Activated naive CD4-positive, alpha-beta T cell treated with anti-CD3 and anti-CD28 coated beads for 36 hours (primary cell): ENCODE measurements at regions not wholly inside any gene's neighbourhood (a gene's known extent, or its start where the extent isn't known, plus 50 kb on each side); places are given as distances from the start of the nearest gene placed in this dataset.
A peak's percentile ranks its signal among the peaks of the same experiment; 100 is the strongest.

Experiments used
- CTCF ChIA-PET: fragments of 350-600 bp; sonication (Branson Sonifier 250); formaldehyde crosslinking; loops from one replicate; lab custom pipeline; 2021; ENCODE audit warnings: antibody characterized with exemption; lab: Charles Lee
- DNase-seq: peaks from one replicate; pipeline ENCODE4 v3.0.0-alpha.2; 2020
- H3K27ac Mint-ChIP-seq: one replicate; pipeline ENCODE4 v1.8.0; 2021; ENCODE audit warnings: mild to moderate bottlenecking, mixed read lengths
- H3K27me3 Mint-ChIP-seq: one replicate; pipeline ENCODE4 v1.8.0; 2021; ENCODE audit warnings: low read depth, mixed read lengths
- H3K36me3 Mint-ChIP-seq: one replicate; pipeline ENCODE4 v1.8.0; 2021; ENCODE audit warnings: low read depth, mixed read lengths
- H3K4me1 Mint-ChIP-seq: one replicate; pipeline ENCODE4 v1.8.0; 2021; ENCODE audit warnings: low read depth, mixed read lengths
- H3K4me3 Mint-ChIP-seq: one replicate; pipeline ENCODE4 v1.8.0; 2021; ENCODE audit warnings: mild to moderate bottlenecking, moderate library complexity, mixed read lengths
- H3K9me3 Mint-ChIP-seq: one replicate; pipeline ENCODE4 v1.8.0; 2021; ENCODE audit warnings: mixed read lengths
- intact Hi-C: fragments of 100-400 bp; cut with micrococcal nuclease; formaldehyde crosslinking; loops from one replicate; pipeline ENCODE4 v1.15.1; 2023

DNA sequence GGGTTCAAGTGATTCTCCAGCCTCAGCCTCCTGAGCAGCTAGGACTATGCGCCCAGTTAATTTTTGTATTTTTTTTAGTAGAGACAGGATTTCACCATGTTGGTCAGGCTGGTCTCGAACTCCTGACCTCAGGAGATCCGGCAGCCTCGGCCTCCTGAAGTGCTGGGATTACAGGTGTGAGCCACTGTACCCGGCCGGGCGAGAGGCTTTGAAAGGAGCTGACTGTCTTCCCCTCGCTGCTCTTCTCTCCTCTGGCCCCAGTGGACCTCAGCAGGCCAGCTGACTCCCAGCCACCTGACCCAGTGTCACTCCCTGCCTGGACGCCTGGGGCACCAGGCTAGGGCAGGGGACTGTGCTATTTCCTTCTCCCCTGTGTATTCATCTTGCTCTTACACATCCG is 89.5 kb upstream of the ANKRD55 start:
- intact Hi-C loops, result loop anchor here (10.0 kb wide), 2 partner anchors 328 to 958 kb away; partner anchors contain the start of gene IL6ST

DNA sequence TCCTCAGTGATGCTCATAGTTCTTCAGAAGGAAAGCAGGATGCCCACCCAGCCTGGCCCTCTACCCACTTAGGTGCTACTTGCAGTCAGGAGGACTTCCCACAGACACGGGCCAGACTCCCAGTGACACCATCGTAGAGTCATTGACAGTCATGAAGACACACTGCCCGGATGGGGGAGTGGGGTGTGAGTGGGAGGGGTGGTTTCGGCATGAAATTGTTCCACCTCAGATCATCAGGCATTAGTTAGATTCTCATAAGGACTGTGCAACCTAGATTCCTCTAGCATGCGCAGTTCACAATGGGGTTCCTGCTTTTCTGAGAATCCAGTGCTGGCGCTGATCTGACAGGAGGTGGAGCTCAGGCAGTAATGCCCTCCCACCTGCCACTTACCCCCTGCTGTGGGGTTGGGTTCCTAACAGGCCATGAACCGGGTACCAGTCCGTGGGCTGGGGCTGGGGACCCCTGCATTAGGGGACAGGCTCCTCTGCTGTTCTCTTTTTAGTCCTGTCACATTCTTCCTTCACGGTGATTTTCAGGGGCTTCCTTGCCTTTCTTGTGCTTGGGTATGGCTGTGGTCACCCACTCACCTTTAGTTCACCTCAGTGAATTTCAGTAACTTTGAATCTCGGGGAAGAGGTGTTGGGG is 88.2 kb upstream of the ANKRD55 start:
- H3K9me3 Mint-ChIP-seq, result no peaks in the 10 kb centered on the region
- H3K4me3 Mint-ChIP-seq, result no peak overlapping the region
- intact Hi-C loops, result loop anchor here (10.0 kb wide), 2 partner anchors 327 to 957 kb away; partner anchors contain the start of gene IL6ST
- H3K4me1 Mint-ChIP-seq, result peaks cover 20% of the 10 kb centered on the region
- CTCF ChIA-PET, result no interaction called here
- H3K36me3 Mint-ChIP-seq, result no peaks in the 10 kb centered on the region
- no peak overlapping the region for H3K27ac Mint-ChIP-seq
- peak; percentile 15 for DNase-seq
- no peaks in the 10 kb centered on the region for H3K27me3 Mint-ChIP-seq

More for the DNA sequence above, 89.5 kb upstream of the ANKRD55 start:
- H3K9me3 Mint-ChIP-seq, result no peaks in the 10 kb centered on the region
- H3K4me3 Mint-ChIP-seq, result no peak overlapping the region
- no peaks in the 10 kb centered on the region for H3K36me3 Mint-ChIP-seq
- no peaks in the 10 kb centered on the region for H3K27me3 Mint-ChIP-seq
- peaks cover 27% of the 10 kb centered on the region for H3K4me1 Mint-ChIP-seq
- CTCF ChIA-PET, result interaction anchor here (1.4 kb wide), 1 partner anchor 58 kb away, joined by 3 read pairs; no protein-coding TSS in a partner anchor
- DNase-seq, result no peak
- no peak overlapping the region for H3K27ac Mint-ChIP-seq

- CTCF ChIA-PET, result no interaction called here
- H3K36me3 Mint-ChIP-seq, result no peaks in the 10 kb centered on the region
- no peaks in the 10 kb centered on the region for H3K9me3 Mint-ChIP-seq
- no peak overlapping the region for H3K27ac Mint-ChIP-seq
- no peak for DNase-seq
- peaks cover 21% of the 10 kb centered on the region for H3K4me1 Mint-ChIP-seq
- intact Hi-C loops, result loop anchor here (10.0 kb wide), 2 partner anchors 326 to 956 kb away; partner anchors contain the start of gene IL6ST
- H3K27me3 Mint-ChIP-seq, result no peaks in the 10 kb centered on the region
- H3K4me3 Mint-ChIP-seq, result no peak overlapping the region
These were observed 87.6 kb upstream of the ANKRD55 start for GRCh38 chr5:56320686-56321085.

GRCh38 chr5:56319526-56320181 is 86.5 kb upstream of the ANKRD55 start:
- CTCF ChIA-PET, result interaction anchor here (1.1 kb wide), 1 partner anchor 49 kb away, joined by 4 read pairs; no protein-coding TSS in a partner anchor
- Mint-ChIP-seq H3K4me1 (peaks cover 21% of the 10 kb centered on the region), H3K36me3 (no peaks in the 10 kb centered on the region), H3K27me3 (no peaks in the 10 kb centered on the region), H3K27ac (no peak overlapping the region), H3K9me3 (no peaks in the 10 kb centered on the region), H3K4me3 (no peak overlapping the region)
- no peak for DNase-seq
- intact Hi-C loops, result loop anchor here (10.0 kb wide), 2 partner anchors 325 to 955 kb away; partner anchors contain the start of gene IL6ST

DNA sequence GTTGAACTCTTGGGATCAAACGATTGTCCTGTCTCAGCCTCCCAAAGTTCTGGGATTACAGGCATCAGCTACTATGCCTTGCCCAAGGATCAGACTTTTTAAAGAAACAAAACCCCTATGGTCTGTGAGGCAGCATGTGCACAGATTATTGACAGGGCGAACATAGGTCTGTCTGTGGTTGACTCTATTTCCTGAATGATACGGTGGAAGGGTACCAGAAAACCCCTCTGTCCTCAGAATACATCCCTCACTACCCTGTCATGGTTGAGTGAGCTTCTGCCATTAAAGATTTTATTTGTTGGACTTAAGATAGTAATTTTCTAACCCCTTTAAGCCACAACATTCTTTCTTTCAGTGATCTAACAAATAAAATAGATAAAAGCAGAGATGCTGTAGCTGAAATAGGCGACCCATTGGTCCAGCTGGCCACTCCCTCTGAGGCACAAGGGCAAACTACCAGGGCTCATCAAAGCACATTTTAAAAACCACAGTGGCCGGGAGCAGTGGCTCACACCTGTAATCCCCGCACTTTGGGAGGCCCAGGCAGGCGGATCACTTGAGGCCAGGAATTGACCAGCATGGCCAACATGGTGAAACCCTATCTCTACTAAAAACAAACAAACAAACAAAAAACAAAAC is 84.9 kb upstream of the ANKRD55 start:
- Mint-ChIP-seq H3K4me3 (no peak overlapping the region), H3K9me3 (no peaks in the 10 kb centered on the region), H3K27me3 (no peaks in the 10 kb centered on the region), H3K27ac (no peak overlapping the region), H3K36me3 (no peaks in the 10 kb centered on the region), H3K4me1 (peaks cover 31% of the 10 kb centered on the region)
- intact Hi-C loops, result no loop called here
- no peak for DNase-seq
- CTCF ChIA-PET, result interaction anchor here (1.1 kb wide), 1 partner anchor 10 kb away, joined by 3 read pairs; no protein-coding TSS in a partner anchor

GRCh38 chr5:56316299-56316994 is 83.3 kb upstream of the ANKRD55 start:
- Mint-ChIP-seq H3K27me3 (no peaks in the 10 kb centered on the region), H3K9me3 (no peaks in the 10 kb centered on the region), H3K36me3 (no peaks in the 10 kb centered on the region), H3K4me3 (no peak overlapping the region), H3K27ac (no peak overlapping the region), H3K4me1 (peaks cover 38% of the 10 kb centered on the region)
- no peak for DNase-seq
- CTCF ChIA-PET, result interaction anchor here (0.8 to 2.5 kb wide), 3 partner anchors 12 to 593 kb away, joined by 3 to 13 read pairs (median 10); no protein-coding TSS in a partner anchor
- intact Hi-C loops, result no loop called here

GRCh38 chr5:56314529-56314928 is 81.4 kb upstream of the ANKRD55 start:
- no peaks in the 10 kb centered on the region for H3K27me3 Mint-ChIP-seq
- CTCF ChIA-PET, result interaction anchor here (0.5 to 1.2 kb wide), 2 partner anchors 9 to 27 kb away, joined by 3 to 5 read pairs; no protein-coding TSS in a partner anchor
- intact Hi-C loops, result no loop called here
- no peak for DNase-seq
- H3K36me3 Mint-ChIP-seq, result no peaks in the 10 kb centered on the region
- no peaks in the 10 kb centered on the region for H3K9me3 Mint-ChIP-seq
- H3K4me1 Mint-ChIP-seq, result peaks cover 35% of the 10 kb centered on the region
- no peak overlapping the region for H3K27ac Mint-ChIP-seq
- H3K4me3 Mint-ChIP-seq, result no peak overlapping the region

GRCh38 chr5:56313596-56313995 is 80.5 kb upstream of the ANKRD55 start:
- peaks cover 31% of the 10 kb centered on the region for H3K4me1 Mint-ChIP-seq

DNA sequence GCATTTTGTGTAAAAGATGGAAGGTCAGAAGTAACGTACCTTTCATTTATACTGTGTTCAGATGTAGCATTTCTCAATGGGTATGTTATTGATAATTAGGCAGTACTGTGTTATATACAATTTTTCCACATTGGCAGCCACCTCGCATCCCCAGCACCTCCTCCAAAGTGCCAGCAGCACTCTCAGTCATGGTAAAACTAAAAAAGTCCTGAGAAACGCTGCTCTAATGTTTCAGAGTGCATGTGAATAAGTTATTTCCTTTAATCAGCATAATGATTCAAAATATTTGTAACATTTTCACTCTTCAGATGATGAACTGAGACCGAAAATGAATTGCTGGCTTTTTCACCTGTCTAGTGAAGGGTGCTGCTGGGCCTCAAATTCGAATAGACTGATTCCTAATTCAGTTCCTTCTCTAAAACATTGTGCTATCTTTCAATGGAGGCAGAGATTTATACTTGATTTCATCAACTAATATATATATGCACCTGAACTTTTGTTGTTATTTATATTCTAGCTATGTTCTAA is 79.9 kb upstream of the ANKRD55 start:
- intact Hi-C loops, result loop anchor here (1.0 kb wide), 1 partner anchor 16 kb away; no protein-coding TSS in a partner anchor
- CTCF ChIA-PET, result interaction anchor here (0.6 to 1.2 kb wide), 2 partner anchors 10 to 57 kb away, joined by 3 read pairs; no protein-coding TSS in a partner anchor
- no peaks in the 10 kb centered on the region for H3K36me3 Mint-ChIP-seq
- H3K4me1 Mint-ChIP-seq, result peaks cover 31% of the 10 kb centered on the region
- no peak overlapping the region for H3K4me3 Mint-ChIP-seq
- H3K9me3 Mint-ChIP-seq, result no peaks in the 10 kb centered on the region
- no peaks in the 10 kb centered on the region for H3K27me3 Mint-ChIP-seq
- peak; percentile 24 for DNase-seq
- H3K27ac Mint-ChIP-seq, result no peak overlapping the region

More at GRCh38 chr5:56313596-56313995, 80.5 kb upstream of the ANKRD55 start:
- DNase-seq, result no peak
- no peak overlapping the region for H3K27ac Mint-ChIP-seq
- intact Hi-C loops, result loop anchor here (1.0 kb wide), 1 partner anchor 16 kb away; no protein-coding TSS in a partner anchor
- CTCF ChIA-PET, result interaction anchor here (0.6 to 1.2 kb wide), 2 partner anchors 10 to 57 kb away, joined by 3 read pairs; no protein-coding TSS in a partner anchor
- no peaks in the 10 kb centered on the region for H3K36me3 Mint-ChIP-seq
- no peak overlapping the region for H3K4me3 Mint-ChIP-seq
- no peaks in the 10 kb centered on the region for H3K27me3 Mint-ChIP-seq
- no peaks in the 10 kb centered on the region for H3K9me3 Mint-ChIP-seq

DNA sequence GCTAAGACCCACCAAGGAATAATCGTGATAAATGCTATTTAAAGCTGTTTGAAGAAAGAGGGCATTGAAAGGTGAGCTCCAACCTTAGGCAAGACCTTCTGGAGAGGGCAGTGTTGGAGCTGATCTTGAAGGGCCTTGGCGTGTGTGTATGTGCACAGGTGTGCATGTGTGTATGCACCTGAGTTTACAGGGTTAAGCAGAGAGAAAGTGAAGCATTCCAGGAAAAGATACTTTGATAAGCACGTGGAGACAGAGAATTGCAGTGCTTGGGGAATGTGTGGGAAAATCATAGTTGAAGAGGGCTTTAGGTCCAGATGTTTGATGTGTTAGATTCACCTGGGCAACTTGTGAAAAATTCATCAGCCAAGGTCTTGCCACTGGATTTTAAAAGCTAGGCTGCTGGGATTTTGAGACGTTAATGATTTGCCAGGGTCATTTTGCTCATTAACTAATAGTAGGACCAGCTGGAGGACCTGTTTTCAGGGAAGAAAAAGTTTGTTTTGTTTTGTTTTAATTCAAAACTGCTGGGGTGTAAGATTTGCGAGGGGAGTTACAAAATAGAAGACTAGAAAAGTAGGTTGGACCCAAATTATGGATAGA is 78.3 kb upstream of the ANKRD55 start:
- no peak for DNase-seq
- Mint-ChIP-seq H3K27ac (no peak overlapping the region), H3K4me3 (no peak overlapping the region), H3K4me1 (peaks cover 27% of the 10 kb centered on the region), H3K27me3 (no peaks in the 10 kb centered on the region), H3K9me3 (peaks cover 6% of the 10 kb centered on the region), H3K36me3 (no peaks in the 10 kb centered on the region)
- CTCF ChIA-PET, result no interaction called here
- intact Hi-C loops, result no loop called here

DNA sequence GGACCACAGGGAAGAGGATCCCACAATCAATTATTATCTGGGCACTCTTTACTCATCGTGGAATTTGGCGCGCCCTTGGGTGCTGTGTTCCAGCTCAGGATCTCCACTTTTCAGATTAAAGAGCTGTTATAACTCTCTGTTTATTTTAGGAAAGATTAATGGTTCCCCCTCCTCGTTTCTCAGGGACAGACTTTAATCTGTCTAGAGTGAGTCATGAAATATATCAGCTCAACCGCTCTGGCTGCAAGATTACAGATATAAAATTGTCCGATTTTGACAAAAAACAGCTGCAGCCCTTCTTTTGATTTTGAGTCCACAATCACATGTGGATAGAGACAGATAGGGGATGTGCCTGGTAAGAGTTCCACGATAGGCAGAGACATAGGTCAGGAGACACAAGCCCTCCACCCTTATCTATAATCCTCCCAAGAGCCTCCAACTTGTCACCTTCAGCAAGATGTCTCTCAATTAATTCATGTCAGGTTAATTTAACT is 77.6 kb upstream of the ANKRD55 start:
- H3K27me3 Mint-ChIP-seq, result no peaks in the 10 kb centered on the region
- intact Hi-C loops, result no loop called here
- H3K36me3 Mint-ChIP-seq, result no peaks in the 10 kb centered on the region
- CTCF ChIA-PET, result interaction anchor here (0.9 to 1.5 kb wide), 3 partner anchors 15 to 147 kb away, joined by 3 read pairs; no protein-coding TSS in a partner anchor
- no peak for DNase-seq
- H3K4me1 Mint-ChIP-seq, result peaks cover 24% of the 10 kb centered on the region
- no peak overlapping the region for H3K27ac Mint-ChIP-seq
- no peak overlapping the region for H3K4me3 Mint-ChIP-seq
- peaks cover 12% of the 10 kb centered on the region for H3K9me3 Mint-ChIP-seq
